Ecto neural progenitor cell (in vitro differentiated cells): ENCODE measurements at regions not wholly inside any gene's neighbourhood (a gene's known extent, or its start where the extent isn't known, plus 50 kb on each side); places are given as distances from the start of the nearest gene placed in this dataset.
"Not testable (repeated sequence)": the region's sequence is repeated elsewhere in the genome, so short reads cannot be mapped to it uniquely, and the experiment has no call there.

Experiments used
- DNase-seq: peaks from one replicate; pipeline ENCODE4 v3.0.0-alpha.2; 2018; ENCODE audit warnings: low spot score

DNA sequence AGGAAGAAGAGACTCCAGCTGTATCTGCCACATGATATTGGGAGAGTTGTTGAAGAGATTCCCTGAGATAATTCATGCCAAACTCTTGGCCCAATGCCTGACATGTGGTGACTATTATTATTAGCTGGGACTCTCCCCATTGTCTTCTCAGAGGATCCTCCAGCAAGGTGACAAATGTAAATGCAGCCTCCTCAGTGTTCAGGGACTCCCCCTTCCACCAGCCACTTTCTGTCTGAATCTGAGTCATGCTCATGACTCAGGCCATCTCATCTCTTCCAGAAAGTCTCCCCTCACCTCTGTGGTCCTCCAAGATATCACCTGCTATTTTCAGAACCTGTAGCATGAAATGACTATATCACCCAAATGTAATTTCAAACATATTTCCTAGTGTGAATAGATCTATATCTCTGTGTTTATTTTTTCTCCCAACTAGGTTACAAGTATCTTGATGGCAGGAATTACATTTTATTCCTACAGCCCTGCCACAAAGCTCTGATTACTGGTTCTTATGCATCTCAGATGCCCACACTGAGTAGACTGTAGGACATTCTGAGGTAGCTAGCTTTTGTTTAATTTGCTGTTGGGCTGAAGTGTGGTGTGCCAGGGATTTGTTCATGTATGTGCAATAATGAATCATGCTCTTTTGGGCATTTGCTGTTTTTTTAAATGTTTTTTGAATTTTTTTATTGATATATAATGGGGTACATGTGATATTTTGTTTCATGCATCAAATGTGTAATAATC is 126.6 kb upstream of the IL12B start:
- no peak for DNase-seq

DNA sequence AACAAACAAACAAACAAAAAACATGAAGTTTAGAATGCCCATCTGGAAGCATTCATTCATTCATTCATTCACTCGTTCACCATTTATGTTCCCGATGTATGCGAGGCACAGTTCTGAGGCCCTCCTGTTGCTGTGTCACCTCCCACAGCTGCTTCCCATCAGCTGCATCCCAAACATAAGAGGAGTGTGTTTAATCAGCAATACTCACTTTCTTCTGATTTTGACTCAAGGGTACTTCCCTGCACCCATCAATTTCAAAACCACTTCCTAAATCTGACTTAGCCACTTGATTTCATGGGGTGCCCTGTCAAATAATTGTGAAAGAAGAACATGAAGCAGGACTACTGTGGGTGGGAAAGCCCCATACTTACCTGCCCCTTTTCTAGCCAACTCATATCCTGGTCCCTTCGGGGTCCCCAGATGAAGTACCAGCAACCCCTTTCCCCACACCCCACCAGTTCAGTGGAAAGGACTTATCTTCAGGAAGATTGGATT is 128.0 kb upstream of the IL12B start:
- no peak for DNase-seq

- no peak for DNase-seq
Measured at GRCh38 chr5:159459132-159459627, 128.9 kb upstream of the IL12B start.

DNA sequence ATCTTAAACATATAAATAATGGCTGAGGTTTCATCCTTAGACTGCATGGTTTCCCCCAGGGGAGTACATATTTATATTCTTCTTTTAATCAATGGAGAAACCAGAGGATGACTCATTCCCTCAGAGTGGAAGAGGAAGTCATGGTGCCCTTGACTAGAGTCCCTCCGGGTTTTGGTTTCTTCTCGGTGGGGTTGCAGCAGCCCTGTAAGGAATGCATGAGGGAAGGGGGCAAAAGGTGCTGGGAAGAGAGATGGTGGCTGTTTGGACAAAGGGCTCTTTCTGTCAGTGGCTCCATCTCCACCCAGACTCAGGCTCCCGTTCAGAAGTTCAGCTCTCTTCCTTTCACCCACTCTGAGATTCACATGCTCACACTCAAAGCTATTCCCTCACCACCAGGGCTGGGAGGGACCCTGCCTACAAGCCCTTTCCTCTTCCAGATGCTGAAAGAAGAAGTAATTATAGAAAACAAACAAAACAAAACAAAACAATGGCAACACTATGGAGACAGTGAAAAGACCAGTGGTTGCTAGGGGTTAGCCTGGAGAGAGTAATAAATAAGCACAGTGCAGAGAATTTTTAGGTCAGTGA is 129.8 kb upstream of the IL12B start:
- no peak for DNase-seq

DNA sequence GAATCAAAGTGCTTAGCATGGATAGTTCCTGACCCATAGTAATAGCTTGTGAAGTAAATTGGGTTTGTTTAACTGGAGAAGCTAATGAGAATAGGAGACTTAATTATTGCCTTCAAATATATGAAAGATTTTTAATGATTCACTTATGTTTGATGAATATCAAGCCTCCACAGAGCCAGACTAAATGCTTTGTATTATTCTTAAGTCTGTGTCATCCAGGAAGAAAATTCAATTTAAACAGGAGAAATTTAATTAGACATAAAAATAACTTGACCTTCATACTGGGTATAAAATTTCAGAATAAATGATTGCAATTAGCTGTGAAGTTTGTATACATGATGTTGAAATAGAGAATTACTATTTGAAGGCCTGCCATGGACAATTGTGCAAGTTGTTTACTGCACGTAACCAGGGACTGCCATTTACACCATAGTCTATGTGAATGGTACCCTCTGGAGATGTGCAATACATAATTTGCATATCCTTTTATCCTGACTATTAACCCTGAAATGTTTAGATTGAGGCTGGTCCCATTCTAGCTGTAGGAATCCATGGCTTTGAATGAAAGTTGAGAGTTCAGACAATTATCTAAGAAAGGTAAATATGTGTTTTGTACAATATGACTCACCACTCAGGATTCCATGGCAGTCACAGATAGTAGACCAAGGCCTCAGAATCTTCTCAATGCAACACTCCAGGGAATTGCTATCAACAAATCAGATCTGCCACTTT is 133.5 kb upstream of the IL12B start:
- no peak for DNase-seq

DNA sequence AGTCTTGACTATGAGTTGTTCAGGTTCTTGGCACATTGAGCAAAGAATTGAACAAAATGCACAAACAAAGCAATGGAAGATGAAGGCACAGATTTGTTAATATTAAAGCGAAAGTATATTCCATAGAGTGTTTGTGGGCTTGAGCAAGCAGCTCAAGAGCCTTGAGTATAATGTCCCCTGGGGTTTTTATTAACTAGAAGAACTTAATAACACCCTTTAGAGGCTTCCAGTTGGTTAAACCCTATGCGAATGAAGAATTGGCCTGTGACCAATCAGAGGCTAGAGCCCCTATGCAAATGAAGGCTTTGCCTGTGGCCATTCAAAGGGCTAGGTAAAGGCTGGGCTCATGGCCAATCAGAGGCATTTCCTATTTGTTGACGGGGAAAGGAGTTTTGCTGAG is 135.3 kb upstream of the IL12B start:
- DNase-seq = no peak

DNA sequence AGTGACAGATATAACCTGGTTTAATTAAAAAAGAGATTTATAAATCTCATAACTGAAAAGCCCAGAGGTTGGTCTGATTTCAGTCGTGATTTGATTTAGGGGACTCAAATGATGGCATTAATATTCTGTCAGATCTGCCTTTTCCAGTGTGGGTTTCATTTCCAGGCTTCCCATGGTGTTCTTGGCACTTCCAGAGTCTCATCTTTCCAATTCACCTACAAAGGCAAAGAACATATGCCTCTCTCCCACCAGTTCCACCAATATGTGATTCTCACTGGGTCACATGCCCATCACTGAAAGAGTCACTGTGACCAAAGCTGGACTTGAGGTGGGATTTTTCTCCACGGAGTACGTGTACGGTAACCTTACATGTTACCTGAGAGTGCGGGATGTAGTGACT is 137.4 kb upstream of the IL12B start:
- no peak for DNase-seq

GRCh38 chr5:159469496-159470372 is 139.4 kb upstream of the IL12B start:
- DNase-seq = no peak

- DNase-seq = no peak
Measured at GRCh38 chr5:159471904-159472303, 141.6 kb upstream of the IL12B start.

GRCh38 chr5:159475026-159475425 is 144.7 kb upstream of the IL12B start:
- DNase-seq = no peak

GRCh38 chr5:159478950-159479349 is 148.7 kb upstream of the IL12B start:
- DNase-seq = no peak

- no peak for DNase-seq
Measured at GRCh38 chr5:159480849-159481248, 150.6 kb upstream of the IL12B start.

GRCh38 chr5:159481751-159482150 is 151.5 kb upstream of the IL12B start:
- no peak for DNase-seq

- DNase-seq = no peak
Measured at GRCh38 chr5:159486836-159487235, 156.5 kb upstream of the IL12B start.

- no peak for DNase-seq
Measured at GRCh38 chr5:159488516-159488915, 158.2 kb upstream of the IL12B start.

DNA sequence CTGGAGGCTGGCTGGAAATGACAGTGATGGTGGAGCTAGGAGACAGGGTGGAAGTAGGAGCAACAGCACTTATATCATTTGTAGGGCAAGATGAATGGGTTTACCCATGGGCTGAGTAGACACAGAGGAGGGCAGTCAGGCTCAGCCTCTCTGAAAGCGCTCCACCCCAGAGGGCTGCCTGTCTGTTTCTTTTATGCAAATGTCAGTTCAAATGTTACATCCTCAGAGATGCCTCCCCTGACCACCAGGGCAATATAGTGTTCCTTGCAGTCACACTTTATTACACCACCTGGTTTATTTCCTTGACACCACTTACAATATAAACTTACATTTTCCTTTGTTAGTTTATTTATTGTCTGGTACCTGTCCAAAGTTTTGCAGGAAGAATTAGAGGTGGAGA is 159.5 kb upstream of the IL12B start:
- no peak for DNase-seq

DNA sequence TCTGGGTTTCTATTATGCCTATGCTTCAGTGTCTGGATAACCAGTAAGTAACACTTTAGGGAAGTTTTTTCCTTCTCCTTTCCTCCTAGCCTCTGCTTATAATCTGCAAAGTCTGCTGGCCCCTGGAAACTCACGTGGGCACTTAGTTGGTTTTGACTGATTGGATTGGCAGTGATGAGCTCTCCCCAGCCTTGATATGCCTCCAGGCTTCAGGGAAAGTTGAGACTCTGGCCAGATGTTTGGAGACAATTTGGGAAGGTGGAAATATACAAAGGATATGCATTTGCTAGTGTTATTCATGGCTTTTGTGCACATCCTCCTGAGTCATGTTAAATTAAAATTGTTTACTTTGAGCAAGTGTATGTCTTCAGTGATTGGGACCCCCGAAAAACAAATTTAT is 160.2 kb upstream of the IL12B start:
- DNase-seq = no peak

DNA sequence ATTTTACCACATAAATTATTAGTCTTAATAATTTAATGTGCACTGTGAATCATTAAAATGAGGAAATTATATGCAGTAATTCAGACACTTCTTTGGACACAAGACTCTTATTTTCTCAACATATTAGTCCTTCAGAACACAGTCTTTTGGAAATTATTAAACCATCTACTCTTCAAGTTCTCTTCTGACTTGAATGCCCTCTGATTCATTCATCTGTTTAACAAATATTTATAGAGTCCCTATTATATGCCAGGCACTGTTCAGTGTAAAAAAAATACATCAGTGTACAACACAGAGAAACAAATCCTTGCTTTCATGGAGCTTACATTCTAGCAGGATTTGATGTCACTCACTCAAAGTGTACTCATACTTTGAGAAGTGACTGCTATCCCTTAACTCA is 163.4 kb upstream of the IL12B start:
- no peak for DNase-seq

GRCh38 chr5:159496773-159497172 is 166.5 kb upstream of the IL12B start:
- DNase-seq = no peak

GRCh38 chr5:159497221-159497620 is 166.9 kb upstream of the IL12B start:
- DNase-seq = no peak

DNA sequence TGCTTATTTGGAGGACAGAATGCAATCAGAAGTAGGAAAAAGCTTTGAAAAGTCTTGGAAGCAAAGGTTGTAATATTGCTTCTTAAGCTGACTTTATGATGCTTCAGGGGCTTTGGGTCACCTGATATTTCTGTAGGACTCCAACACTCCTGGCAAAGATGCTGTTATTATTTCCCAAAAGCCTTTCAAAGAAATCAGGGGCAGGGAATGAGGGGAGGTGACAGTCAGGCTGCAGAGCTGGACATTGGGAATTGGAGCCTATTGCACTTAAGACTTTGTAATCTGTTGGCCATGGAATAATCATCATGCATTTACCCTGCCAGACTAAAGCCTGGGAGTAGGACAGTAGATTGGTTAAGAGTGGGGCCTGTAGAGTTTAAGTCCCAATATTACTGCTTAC is 168.3 kb upstream of the IL12B start:
- no peak for DNase-seq

GRCh38 chr5:159502116-159502515 is 171.8 kb upstream of the IL12B start:
- not testable (repeated sequence) for DNase-seq
